GM12801 (cell line): ENCODE measurements at regions not wholly inside any gene's neighbourhood (a gene's known extent, or its start where the extent isn't known, plus 50 kb on each side); places are given as distances from the start of the nearest gene placed in this dataset.

Experiments used
- TF ChIP-seq, protein P1 (sequence below): IDR thresholded peaks from one replicate; pipeline ENCODE4 v1.5.1; 2011; ENCODE audit warnings: control low read depth; ENCODE audit not compliant: insufficient read length; ENCODE audit errors: extremely low read depth

DNA sequence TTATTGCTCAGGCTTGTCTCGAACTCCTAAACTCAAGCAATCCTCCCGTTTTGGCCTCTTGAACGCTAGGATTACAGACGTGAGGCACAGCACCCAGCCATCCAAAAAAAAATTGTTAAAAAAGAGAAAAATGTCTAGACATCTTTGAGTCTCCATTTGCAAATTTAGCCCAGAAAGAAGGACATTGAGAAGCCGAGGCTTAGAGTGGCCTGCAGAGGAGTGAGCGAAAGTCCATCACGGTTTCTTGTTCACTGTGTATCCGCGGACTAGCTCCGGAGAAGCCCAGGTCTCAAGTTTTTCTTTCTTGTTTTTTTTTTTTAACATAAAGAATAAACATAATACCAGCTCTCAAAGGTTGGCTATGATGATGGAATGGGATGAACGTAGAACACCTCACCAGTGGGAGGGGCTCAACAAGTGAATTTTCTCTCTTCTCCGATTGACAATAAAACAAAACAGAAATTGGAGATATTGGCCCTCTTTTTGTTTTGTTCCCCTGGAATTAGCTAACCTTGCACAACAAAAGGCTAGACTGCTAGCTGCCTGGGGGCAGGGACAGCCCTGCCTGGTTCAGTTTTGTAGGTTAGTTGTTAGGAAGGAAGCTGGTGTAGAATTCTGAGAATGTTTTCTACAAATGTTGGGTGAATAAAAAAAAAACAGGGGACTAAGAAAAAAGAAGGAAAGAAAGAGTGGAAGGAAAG, 163.4 kb downstream of the MYCN start:
- TF ChIP-seq, protein P1, sequence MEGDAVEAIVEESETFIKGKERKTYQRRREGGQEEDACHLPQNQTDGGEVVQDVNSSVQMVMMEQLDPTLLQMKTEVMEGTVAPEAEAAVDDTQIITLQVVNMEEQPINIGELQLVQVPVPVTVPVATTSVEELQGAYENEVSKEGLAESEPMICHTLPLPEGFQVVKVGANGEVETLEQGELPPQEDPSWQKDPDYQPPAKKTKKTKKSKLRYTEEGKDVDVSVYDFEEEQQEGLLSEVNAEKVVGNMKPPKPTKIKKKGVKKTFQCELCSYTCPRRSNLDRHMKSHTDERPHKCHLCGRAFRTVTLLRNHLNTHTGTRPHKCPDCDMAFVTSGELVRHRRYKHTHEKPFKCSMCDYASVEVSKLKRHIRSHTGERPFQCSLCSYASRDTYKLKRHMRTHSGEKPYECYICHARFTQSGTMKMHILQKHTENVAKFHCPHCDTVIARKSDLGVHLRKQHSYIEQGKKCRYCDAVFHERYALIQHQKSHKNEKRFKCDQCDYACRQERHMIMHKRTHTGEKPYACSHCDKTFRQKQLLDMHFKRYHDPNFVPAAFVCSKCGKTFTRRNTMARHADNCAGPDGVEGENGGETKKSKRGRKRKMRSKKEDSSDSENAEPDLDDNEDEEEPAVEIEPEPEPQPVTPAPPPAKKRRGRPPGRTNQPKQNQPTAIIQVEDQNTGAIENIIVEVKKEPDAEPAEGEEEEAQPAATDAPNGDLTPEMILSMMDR: no peak

DNA sequence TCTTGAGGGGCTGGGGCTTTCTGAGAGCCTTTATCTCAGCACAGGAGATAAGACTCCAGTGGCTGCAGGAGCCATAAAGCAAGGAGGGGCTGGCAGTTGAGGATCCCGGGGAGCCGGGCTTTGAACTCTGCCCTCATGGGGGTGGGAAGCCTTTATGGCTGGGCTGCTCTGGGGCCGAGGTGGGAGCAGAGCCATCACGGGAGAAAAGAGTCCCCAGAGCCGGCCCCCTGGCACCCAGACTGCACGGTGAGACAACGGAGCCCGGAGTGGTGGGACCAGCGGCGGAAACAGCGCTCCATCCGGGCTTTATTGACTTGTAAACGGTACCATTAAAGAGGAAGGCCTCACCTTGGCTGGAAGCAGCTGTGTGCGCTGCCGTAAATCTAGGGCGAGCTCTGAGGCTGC, 162.6 kb downstream of the MYCN start:
- TF ChIP-seq, protein P1: no peak

- TF ChIP-seq, protein P1: no peak
These were observed 162.1 kb downstream of the MYCN start for GRCh38 chr2:16102358-16102975.

DNA sequence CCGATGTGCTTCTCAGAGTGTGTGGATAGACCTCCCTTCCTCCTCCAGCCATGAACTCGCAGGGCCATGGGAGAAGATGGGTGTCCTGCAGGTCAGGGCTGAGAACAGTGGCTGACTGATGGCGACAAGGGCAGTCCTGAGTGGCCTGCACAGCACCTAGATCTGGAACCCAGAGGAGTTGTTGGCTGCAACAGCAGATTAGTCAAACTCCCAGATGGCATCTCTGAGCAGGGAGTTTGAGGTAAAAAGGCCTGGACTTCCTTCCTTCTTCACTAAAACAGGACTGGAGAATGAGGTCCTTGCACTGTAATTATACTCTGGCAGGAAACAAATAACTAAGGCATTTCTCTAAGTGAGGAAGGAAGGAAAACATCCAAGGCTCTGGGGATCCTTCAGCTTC, 160.8 kb downstream of the MYCN start:
- TF ChIP-seq, protein P1: no peak

DNA sequence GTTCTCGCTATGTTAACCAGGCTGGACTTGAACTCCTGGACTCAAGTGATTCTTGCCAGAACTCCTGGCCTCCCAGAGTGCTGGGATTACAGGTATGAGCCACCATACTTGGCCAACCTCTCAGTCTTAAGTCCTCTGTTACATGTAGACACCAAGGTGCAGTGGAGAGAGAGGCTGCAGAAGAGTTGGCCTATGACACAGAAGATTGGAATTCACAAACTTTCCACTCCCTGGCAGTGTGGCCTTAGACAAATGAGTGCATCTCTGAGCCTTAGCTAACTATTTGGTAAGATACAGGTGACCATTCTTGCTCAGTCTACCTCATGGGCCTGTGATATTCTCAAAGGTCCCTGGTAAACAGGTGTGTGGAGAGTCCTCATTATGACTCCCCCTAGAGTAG, 159.7 kb downstream of the MYCN start:
- TF ChIP-seq, protein P1: no peak

GRCh38 chr2:16099326-16099725, 159.0 kb downstream of the MYCN start:
- TF ChIP-seq, protein P1: no peak

- TF ChIP-seq, protein P1: no peak
These were observed 156.6 kb downstream of the MYCN start for GRCh38 chr2:16096962-16097361.
